Fibroblast of villous mesenchyme (primary cell): ENCODE measurements at regions not wholly inside any gene's neighbourhood (a gene's known extent, or its start where the extent isn't known, plus 50 kb on each side); places are given as distances from the start of the nearest gene placed in this dataset.
A peak's percentile ranks its signal among the peaks of the same experiment; 100 is the strongest.

ENCODE experiments used
- DNase-seq: peaks from one replicate; pipeline ENCODE4 v3.0.0-alpha.2; 2010; ENCODE audit warnings: low read depth
- H3K4me3 ChIP-seq: 2 replicates; pipeline ENCODE4 v1.5.1; 2011; ENCODE audit warnings: low read depth, mild to moderate bottlenecking, low read length
- CTCF ChIP-seq: IDR thresholded peaks from 2 replicates; pipeline ENCODE4 v1.5.1; 2012; ENCODE audit warnings: low read depth, mild to moderate bottlenecking, low read length; ENCODE audit not compliant: insufficient read depth

- no peak for DNase-seq
- TF ChIP-seq CTCF, result no peak
- no peak overlapping the region for H3K4me3 ChIP-seq
Observed at GRCh38 chr5:6902597-6902996, 189.4 kb downstream of the TENT4A start.

- no peak for DNase-seq
- H3K4me3 ChIP-seq, result no peak overlapping the region
- no peak for TF ChIP-seq CTCF
Observed at GRCh38 chr5:6903934-6904333, 190.7 kb downstream of the TENT4A start.

- no peak for TF ChIP-seq CTCF
- no peak for DNase-seq
Observed at GRCh38 chr5:6904860-6905259, 191.6 kb downstream of the TENT4A start.

GRCh38 chr5:6905423-6905822 lies 192.2 kb downstream of the TENT4A start:
- no peak for DNase-seq
- no peak for TF ChIP-seq CTCF
- H3K4me3 ChIP-seq, result no peak overlapping the region

More at GRCh38 chr5:6904860-6905259, 191.6 kb downstream of the TENT4A start:
- H3K4me3 ChIP-seq, result no peak overlapping the region

- no peak for TF ChIP-seq CTCF
- no peak overlapping the region for H3K4me3 ChIP-seq
- peak; percentile 0 for DNase-seq
Observed at GRCh38 chr5:6905883-6906282, 192.7 kb downstream of the TENT4A start.

- H3K4me3 ChIP-seq, result no peak overlapping the region
- DNase-seq, result no peak
- TF ChIP-seq CTCF, result no peak
Observed at GRCh38 chr5:6907320-6907918, 194.2 kb downstream of the TENT4A start.

- no peak for DNase-seq
- TF ChIP-seq CTCF, result no peak
- no peak overlapping the region for H3K4me3 ChIP-seq
Observed at GRCh38 chr5:6909901-6910300, 196.7 kb downstream of the TENT4A start.
